ENCODE measurements at regions not wholly inside any gene's neighbourhood (a gene's known extent, or its start where the extent isn't known, plus 50 kb on each side); places are given as distances from the start of the nearest gene placed in this dataset.

DNA sequence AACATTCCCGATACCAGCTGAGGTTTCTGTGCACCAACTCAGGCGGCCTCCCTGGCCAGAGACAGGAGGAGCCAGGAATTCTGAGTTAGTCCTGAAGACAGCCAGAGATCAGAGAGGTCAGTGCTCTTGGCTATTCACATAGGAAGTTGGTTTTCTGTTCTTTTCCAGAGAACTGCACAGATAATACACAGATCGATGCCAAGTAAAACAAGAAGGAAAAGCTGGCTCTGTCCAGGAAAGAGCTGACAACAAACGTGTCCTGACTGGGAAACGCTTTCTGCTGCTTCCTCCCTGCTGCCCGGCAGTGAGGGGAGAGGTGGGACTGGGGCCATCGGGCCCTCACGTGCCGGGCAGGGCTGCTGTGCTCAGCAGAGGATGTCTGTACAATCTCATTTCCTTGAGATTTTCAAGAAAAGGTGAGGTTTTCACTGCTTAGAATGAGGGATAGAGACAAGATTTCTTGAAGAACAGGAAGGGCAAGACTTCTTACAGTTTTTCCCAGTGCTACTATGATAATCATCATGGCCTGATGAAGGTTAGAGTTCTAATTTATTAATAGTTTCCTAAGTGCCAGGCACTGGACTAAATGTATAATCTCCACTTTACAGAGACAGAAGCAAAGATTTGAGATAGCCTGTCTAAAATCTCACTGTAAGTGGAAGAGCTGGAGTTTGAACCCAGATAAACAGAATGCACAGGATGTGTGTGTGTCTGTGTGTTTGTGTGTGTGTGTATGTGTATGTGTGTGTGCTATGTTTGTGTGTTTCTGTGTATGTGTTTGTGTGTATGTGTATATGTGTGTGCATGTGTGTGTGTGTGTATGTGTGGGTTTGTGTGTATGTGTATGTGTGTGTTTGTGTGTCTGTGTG is 211.0 kb upstream of the RAB4A start:
- TF ChIP-seq CTCF (IDR thresholded peaks at IDR 0.05; ENCODE audit: low read depth, low read length) (no peak), EZH2phosphoT487 (IDR thresholded peaks at IDR 0.05; ENCODE audit: low read depth) (no peak)

All from OCI-LY3 (cell line).